Globus pallidus (tissue), 1 donor: ENCODE measurements at regions not wholly inside any gene's neighbourhood (a gene's known extent, or its start where the extent isn't known, plus 50 kb on each side); places are given as distances from the start of the nearest gene placed in this dataset.

ENCODE experiments used
- DNase-seq: peaks from one replicate; pipeline ENCODE4 v3.0.0-alpha.2; 2015; ENCODE audit warnings: low spot score

DNA sequence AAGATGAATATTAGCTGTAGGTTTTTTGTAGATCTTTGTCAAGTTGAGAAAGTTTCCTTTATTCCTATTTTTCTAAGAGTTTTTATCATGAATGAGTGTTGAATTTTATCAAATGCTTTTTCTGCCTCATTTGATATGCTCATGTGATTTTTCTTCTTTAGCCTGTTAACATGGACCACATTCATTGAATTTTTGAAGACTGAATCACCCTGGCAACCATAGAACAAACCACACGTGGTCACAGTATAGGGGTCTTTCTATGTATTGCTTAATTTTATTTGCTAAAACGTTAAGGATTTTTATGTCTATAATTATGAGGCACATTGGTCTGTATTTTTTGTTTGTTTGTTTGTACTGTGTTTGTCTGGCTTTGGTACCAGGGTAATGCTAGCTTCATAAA lies 201.7 kb upstream of the CWC22 start:
- DNase-seq = no peak

DNA sequence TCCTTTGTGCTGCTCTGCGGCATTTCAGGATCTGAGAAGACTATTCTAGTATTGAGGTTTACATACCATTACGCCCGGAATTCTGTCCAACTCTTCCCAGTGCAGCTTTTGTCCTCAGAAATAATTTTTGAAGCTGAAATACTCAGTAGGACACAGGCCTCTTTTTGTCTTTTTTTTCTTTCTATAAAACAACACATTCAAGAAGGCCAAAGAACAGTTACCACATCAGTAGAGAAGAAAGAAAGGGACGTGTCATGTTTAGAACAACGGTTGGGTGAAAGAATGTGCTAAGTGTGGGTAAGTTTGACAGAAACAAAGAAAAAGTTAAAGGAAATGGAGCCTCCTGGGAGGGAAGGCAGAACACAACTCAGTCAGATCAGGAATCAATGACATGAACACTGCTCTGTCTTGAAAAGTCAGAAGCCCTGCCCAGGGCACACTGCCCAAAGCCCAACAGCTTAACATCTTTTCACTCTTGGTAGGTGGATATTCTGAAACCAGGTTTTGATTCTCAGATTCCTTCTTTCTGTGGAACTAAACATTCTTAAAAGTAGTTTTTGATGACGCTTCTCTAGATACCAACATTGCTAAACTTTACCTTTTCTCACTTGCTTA lies 198.6 kb upstream of the CWC22 start:
- DNase-seq = no peak

DNA sequence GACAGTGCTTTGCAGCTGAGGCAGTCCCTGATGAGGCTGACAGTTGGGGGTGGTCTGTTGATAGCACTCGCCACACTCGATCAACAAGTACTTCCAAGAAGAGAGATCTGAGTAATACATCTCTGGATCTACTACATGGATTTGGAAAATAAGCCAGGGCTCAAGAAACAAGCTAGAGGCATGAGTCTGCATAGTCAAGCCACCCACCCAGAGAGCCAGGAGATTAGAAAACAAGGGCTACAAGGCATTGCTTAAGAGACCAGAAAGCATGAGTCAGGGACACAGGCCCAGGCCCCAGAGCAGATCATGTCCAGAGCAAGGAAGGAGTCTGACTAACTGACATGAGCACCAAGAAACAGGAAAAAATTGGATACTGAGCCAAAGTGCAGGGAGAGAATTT lies 196.9 kb upstream of the CWC22 start:
- no peak for DNase-seq

DNA sequence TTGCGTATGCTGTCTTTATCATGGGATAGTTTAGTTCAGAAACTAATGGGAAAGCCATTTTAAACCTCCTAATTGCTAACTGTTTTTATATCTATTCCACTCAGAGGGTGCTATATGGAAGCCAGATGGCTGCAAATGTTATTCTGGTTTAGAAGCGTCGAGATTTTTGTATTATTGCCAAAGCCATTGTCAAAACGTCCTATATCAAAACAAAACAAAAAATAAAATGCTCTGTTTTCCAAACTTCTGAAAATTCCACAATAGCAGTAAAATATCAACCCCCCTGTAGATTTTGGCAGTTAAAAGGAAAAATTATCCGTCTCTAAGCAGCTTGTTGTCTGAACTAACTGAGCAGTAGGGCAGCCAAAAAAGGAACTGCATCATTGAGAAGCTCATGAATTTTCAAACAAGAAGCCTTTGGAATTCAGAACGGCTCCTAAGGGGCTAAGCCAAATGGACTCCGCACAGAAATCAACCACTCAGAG lies 195.4 kb upstream of the CWC22 start:
- peak; percentile 55 for DNase-seq

DNA sequence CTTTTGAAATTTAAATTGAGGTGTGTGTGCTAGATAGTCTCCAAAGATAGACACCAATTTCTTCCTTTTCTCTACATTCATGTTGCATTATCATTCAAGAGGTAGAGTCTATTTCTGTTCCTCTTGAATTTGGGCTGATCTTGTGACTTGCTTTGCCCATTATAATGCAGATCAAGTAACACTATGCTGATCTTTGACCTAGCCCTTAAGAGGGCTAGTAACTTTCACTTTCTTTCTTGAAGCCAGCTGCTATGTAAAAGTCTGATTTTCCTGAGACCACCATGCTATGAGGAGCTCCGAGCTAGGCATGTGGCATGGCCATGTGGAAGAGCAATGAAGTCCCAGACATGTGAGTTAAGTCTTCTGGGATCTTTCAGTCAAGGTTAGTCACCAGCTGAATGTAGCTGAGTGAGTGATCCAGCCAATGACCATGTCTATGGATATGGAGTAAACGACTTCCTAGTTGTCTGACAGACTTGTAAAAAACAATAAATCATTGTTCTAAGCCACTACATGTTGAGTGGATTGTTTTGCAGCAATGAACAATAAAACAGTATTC lies 189.4 kb upstream of the CWC22 start:
- DNase-seq = no peak

DNA sequence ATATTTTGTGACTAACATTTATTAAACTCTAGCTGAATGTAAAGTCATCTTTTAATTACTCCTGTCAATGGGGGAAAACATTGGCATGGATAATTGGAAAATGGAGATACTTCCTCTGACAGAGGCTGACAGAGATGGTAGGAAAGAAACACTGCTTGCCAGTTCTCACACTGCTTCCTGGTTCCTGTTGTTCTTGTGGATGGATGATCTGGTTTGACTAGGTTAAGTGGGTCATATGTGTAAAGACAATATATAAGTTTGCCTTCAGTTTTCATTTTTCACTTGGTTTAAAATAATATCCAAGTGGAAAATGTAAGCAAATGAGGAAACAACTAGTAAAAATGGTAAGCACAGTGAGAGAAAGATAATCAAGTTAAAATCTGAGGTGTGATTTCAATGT lies 188.8 kb upstream of the CWC22 start:
- no peak for DNase-seq

DNA sequence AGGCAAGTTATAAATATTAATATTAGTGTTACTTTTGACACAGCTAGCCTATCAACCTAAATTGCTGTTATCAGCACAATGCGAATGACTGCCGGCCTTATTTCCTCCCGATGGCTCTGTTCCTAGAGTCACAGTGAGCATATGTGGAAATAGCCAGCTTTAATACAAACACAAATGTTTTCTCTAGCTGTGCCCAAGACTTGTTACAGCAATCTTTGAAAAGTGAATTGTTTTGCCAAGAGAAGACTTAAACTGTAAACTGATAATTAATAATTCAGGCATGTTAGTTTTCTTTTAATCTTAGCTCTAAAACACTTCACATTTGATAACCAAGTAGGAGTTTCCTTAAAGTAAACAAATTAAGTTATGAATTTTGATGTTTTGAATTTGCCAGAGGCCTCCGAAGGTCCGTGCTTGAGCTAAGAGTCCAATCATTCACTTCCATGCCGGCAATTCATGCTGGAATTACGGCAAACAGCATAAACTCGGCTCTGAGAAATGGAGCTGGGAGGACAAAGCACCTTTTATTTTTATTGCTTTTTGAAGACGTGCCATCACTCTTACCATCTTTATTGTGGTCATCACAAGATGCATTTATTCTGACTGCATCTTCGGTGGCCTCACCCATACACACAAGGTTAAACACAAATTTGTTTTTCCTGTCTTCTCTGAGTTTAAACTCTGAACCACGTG lies 184.5 kb upstream of the CWC22 start:
- no peak for DNase-seq

DNA sequence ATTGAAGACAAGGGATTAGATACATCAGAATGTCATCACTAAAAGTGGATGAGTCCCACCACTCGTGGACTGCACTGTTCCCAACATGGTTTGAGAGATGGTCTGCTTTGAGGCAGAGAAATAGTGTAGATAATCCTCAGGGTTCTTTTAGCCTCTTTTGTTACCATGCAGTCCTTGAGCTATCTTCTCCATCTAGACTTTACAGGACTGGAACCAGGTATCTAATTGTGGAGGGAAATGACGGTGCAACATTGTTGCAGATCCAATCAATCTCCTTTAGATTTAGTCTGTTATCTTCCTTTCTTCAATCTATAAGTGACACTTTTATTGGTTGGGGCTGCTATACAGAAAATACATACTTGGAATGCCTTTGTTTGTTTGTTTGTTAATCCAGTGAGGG lies 183.8 kb upstream of the CWC22 start:
- DNase-seq = no peak

DNA sequence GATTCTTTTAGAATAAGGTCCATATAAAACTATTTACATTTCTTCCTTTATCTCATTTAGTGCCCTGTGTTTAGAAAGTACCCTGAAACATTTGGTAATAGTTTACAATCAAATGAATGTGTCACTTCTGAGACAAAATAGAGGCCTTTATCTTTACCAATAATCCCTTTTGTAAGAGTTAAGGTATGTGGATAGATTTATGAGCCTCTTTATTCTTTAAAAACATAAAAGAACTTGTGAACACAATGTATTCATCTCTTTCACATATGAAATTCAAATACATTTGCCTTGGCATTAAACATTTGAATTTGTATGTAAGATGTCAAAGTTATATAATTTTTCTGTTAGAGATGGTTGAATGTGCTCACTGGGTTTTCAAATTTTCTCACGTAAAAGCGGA lies 180.5 kb upstream of the CWC22 start:
- DNase-seq = no peak

DNA sequence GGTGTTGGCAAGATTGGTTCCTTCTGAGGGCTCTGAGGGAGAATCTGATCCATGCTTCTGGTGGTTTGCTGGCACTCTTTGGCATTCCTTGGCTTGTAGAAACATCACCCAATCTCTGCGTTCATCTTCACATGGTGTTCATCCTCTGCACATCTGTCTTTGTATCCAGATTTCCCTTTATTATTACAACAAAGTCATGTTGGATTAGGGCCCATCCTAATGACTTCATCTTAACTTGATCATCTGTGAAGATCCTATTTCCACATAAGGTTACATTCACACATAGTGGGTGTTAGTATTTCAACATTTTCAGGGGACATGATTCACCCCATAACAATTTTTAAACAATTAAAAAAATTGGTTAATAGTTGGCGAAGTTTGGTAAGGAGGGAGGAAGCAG lies 177.4 kb upstream of the CWC22 start:
- no peak for DNase-seq

DNA sequence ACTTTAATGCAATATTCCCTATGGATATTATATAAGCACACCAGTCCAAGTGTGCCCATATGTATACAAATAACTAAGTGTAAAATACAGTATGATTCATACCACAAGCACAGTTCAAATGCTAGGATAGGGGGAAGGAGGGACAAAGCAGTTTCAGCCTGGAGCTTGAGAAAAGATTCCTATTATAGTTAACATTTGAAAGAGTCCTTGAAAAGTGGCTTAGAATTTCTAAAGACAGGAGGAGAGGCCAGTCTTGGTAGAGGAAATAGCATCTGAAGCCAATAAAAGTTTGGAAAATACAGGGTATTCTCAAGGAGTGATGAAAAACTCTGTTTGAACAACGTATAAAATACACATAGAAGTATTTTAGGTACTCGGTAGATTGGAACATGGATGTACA lies 173.4 kb upstream of the CWC22 start:
- no peak for DNase-seq

DNA sequence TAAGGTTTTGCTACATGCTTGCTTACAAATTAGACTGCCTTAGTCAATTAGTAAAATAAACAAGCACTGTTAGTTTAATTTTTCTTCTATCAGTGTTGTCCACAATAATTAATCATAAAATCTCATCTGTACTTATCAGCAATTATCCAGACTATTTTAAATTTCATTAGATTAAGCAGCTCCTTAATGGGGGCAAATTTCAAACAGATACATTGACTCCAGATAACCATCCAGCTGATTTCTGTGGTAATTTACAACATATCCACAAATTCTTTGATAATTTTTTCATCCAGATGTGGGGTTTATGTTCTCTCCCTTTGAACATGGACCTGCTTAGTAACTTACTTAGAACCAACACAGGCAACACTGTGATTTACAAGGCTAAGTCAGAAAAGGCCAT lies 170.4 kb upstream of the CWC22 start:
- DNase-seq = no peak

DNA sequence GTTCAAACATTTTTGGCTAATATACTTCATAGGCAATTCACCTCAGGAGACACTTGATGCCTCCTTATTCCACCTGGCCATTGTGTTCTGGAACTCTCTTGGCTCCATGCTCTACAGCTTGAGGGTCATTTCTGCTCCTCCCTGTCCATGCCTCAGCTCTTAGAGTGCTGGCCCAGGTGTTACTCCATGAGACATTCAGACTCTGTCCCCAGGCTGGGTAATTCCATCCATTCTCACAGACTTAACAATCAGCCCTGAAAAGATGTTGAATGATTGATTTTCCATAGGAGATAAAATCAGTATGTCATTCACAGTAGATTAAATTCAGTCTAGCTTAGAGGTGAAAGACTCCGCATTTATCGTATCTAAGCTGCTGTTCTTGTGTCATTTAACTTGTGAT lies 168.6 kb upstream of the CWC22 start:
- DNase-seq = no peak

DNA sequence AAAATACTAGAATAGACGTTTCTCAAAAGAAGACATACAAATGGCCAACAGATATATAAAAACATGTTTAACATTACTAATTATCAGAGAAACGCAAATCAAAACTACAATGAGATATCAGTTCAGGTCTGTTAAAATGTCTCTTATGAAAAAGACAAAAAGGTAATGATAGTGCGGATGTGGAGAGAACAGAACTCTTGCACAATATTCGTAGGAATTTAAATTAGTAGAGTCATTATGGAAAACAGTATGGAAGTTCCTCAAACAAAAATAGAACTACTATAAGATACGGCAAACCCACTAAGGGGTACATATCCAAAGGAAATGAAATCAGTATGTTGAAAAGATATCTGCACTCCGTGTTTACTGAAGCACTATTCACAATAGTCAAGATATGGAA lies 167.5 kb upstream of the CWC22 start:
- no peak for DNase-seq

DNA sequence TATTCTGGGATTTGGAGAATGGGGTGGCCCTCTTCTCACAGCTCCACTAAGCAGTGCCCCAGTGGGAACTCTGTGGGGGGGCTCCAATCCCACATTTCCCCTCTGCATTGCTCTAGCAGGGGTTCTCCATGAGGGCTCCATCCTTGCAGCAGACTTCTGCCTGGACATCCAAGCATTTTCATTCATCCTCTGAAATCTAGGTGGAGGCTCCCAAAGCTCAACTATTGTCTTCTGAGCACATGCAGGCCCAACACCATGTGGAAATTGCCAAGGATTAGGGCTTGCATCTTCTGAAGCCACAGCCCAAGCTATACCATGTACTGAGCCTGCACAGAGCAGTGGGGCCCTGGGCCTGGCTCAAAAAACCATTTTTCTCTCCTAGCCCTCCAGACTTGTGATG lies 162.4 kb upstream of the CWC22 start:
- DNase-seq = no peak

DNA sequence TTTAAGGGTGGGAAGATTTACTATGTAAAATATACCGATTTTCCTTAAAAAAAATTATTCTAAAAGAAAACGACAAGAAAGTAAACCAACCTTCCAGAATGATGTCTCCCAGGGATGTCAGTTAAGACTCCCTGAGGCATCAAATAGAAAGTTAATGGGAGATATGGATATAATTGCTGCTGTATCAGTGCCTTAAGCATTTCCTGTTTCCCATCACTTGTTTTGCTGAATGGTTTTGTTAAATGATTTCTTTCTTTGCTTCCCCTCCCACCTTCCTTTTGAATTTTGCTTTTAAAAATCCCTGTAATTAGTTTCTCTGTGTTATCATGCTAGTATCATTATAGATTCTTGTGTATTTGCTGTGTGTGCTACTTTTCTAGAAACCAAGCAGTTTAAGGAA lies 154.3 kb upstream of the CWC22 start:
- no peak for DNase-seq

DNA sequence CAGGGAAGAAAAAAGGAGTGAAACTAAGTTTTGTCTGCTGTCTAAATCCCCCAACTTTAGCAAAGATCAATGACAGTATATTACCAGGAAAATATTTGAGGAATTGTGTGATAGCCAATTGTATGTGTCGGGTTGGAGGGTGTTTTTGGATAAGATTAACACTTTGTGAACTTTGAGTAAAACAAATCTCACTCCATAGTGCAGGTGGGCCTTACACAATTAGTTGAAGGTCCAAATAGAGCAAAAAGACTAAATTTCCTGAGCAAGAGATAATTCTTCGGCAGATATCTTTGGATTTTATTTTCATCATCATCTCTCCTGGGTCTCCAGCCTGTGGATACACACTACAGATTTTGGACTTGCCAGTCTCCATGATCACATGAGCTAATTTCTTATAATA lies 152.8 kb upstream of the CWC22 start:
- DNase-seq = no peak

DNA sequence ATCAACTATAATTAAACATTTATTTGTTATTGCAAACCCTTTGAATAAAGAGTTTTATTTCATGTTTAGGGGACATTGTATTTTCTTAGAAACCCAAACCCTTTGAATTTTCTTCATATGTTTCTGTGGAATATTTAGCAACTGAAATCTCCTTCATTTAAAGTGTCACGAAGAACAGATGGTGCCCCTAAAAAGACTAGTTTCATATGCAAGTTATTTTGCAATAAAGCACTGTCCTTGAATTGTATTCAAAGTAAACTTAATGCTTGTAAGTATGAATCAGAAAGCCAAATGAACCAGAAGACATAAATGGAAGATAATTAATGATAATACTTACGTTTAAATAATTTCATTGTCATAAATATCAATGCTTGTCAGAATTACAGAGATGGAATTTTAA lies 151.9 kb upstream of the CWC22 start:
- no peak for DNase-seq

DNA sequence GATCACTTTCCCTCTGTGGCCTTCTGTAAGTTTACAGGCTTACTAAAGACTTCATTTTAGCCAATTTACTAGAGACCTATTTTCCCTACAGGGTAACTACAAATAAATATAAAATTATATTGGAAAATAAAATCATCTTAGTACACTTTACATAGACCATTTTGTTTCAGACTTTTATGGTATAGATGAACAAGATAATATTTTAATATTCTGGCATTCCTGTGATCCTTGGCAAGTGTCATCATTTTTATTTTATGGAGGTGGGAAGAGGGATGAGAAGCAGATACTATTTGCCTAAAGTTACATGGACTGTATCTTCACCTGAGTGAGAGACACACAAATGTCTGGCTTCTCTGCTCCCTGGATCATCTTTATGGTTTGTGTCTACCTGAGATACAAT lies 149.6 kb upstream of the CWC22 start:
- no peak for DNase-seq

DNA sequence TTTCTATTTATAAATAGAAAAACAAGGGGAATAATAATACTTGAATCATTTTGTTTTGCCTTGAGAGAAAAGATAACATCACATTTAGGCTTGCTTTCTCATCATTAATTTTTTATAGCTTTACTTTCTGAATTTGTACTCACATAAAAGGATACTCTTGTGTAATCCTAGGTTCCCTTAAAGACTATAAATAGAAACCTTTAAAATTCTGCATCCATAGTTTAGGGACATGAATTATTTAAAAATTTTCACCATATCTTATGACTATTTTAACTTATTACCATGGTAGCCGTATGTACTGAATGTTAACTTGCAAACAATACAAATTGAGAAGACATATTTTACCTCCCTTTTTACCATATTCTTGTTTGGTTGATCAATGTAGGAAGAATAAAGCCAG lies 143.5 kb upstream of the CWC22 start:
- DNase-seq = no peak

DNA sequence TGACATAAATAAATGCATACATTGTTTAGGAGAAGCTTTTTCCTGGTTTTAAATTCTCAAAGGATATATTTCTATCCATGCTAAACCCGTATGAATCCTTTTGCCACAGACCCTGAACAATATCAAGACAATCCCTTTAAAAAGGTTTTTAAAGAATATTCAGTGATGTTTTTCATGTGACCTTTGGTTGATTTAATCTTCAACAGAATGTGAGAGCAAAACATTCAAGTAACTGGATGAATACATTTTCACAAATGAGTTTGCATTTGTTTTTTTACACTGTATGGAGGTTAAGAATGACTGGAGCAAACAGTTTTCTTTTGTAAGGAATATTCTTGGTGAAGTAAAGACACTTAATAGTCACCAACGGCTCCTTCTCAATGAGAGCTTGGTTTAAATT lies 139.4 kb upstream of the CWC22 start:
- DNase-seq = no peak

DNA sequence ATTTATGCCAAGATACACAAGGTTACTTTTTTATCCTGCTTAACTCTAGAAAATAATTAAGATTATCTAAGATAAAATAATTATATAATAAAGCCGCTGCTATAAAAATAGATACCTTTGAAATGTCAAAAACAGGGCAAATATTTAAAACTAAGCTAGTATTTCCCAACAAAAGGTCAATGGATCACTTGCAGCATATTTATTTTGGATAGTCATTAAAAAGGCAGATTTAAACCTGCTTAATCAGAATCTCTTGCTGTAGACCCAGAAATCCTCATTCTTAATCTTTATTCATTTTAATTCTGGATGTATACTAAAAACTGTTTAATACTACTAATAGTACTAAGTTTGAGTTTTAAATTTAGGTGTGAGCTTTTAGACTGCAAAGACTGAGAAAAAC lies 139.0 kb upstream of the CWC22 start:
- DNase-seq = no peak

DNA sequence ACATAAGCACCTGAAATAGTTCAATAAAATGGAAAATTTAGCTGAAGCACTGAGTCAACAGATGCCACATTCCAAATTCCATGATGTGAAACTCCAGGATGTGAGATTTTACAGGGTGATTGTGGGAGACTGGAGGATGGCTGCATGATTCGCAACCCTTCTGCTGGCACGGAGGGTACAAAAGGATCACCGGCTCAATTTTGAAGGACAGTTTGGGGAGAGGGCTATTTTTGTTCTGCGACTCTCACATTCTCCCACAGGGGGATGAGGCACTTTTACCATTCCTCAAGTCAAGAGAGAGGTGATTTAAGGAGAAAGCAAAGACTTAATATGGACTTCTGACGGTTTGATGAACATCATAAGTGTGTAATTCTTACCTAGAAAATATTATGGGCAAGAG lies 138.1 kb upstream of the CWC22 start:
- DNase-seq = no peak

DNA sequence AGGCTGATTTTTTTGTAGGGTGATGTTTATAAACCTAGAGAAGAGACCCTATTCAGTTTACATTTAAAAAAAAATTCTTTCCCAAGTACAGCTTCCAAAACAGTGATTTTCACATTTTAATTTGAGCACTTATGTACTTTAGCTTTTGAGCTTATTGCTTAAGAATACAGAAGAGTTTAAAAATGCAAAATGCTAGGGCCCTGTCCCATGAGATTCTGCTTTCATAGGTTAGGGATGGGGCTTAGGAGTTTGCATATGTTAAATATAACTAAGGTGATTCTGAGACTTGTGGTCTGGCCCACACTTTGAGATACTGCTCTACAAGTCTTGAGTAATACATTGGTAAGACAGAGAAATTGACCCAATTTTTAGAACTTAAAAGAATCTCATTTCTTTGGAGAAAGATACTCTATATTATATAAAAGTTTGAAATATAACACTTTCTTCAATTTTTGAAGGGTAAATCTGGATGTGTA lies 137.3 kb upstream of the CWC22 start:
- no peak for DNase-seq
